H1 (cell line): ENCODE measurements at regions not wholly inside any gene's neighbourhood (a gene's known extent, or its start where the extent isn't known, plus 50 kb on each side); places are given as distances from the start of the nearest gene placed in this dataset.

Experiments
- BCL11A ChIP-seq, 2 experiments: IDR thresholded peaks; one replicate each; pipeline ENCODE4 v1.6.1; 2011; ENCODE audit warnings: low read depth in 2 of 2, low read length in 2 of 2, mild to moderate bottlenecking in 2 of 2
- CBX8 ChIP-seq: fragments of 300-800, 300-1000 bp; sonication (generic); IDR thresholded peaks from 2 replicates; pipeline ENCODE4 v1.7.1; 2016; ENCODE audit warnings: low read depth, low read length, borderline replicate concordance
- CEBPB ChIP-seq: IDR thresholded peaks from 2 replicates; pipeline ENCODE4 v1.6.1; 2012; ENCODE audit warnings: low read depth, low read length
- CTCF ChIP-seq, 3 experiments: IDR thresholded peaks; 1 replicate in 2 of 3; 2 replicates in 1 of 3; pipeline versions ENCODE4 v1.5.1 to v1.6.1; 2011; ENCODE audit warnings: low read length in 3 of 3, mild to moderate bottlenecking in 3 of 3, inconsistent platforms in 2 of 3, low read depth in 1 of 3, moderate library complexity in 1 of 3; ENCODE audit not compliant: insufficient read depth in 1 of 3; ENCODE audit errors: control extremely low read depth in 1 of 3
- EZH2 ChIP-seq: fragments of 200-600 bp; sonication (generic); IDR thresholded peaks from 2 replicates; pipeline ENCODE4 v1.7.1; 2012; ENCODE audit warnings: low read depth, mild to moderate bottlenecking, moderate library complexity, low read length, inconsistent platforms; ENCODE audit not compliant: severe bottlenecking
- KDM5A ChIP-seq: fragments of 200-600 bp; IDR thresholded peaks from 2 replicates; pipeline ENCODE4 v1.7.1; 2012; ENCODE audit warnings: mild to moderate bottlenecking, low read length, inconsistent platforms, mixed read lengths
- RNF2 ChIP-seq: fragments of 200-900, 300-1000 bp; sonication (generic); IDR thresholded peaks from 2 replicates; pipeline ENCODE4 v1.7.1; 2016; ENCODE audit warnings: borderline replicate concordance, low read depth, mild to moderate bottlenecking, antibody characterized with exemption, low read length; ENCODE audit not compliant: poor library complexity, severe bottlenecking; ENCODE audit errors: missing control alignments
- ZNF274 ChIP-seq: IDR thresholded peaks from 2 replicates; pipeline ENCODE4 v1.7.0; 2012; ENCODE audit warnings: low read length, borderline replicate concordance; ENCODE audit errors: extremely low read depth
- TF ChIP-seq, protein P1 (sequence below): fragments of 300-600 bp; sonication (generic); IDR thresholded peaks from 2 replicates; pipeline ENCODE4 v1.7.1; 2012; ENCODE audit warnings: low read length, moderate library complexity, mild to moderate bottlenecking, inconsistent platforms; ENCODE audit not compliant: insufficient replicate concordance

DNA sequence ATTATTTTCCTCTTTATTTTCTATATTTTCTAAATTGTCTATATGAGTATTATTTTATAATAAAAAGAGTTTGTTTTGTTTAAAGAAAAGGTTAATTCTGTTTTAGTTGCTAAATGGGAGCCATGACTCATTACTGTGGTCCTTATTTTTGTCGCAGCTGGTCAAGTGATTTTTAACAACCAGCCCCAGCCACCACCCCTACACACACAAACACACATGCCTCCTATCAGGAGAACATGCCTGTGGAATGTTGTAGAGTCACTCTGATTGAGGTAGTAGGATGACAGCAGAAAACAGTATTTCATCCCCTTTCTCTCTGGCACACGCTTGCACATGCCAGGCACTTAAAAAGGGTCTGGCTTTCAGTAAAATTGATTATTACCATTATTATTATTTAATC lies 68.6 kb upstream of the GDF10 start (continued):
- TF ChIP-seq, protein P1, sequence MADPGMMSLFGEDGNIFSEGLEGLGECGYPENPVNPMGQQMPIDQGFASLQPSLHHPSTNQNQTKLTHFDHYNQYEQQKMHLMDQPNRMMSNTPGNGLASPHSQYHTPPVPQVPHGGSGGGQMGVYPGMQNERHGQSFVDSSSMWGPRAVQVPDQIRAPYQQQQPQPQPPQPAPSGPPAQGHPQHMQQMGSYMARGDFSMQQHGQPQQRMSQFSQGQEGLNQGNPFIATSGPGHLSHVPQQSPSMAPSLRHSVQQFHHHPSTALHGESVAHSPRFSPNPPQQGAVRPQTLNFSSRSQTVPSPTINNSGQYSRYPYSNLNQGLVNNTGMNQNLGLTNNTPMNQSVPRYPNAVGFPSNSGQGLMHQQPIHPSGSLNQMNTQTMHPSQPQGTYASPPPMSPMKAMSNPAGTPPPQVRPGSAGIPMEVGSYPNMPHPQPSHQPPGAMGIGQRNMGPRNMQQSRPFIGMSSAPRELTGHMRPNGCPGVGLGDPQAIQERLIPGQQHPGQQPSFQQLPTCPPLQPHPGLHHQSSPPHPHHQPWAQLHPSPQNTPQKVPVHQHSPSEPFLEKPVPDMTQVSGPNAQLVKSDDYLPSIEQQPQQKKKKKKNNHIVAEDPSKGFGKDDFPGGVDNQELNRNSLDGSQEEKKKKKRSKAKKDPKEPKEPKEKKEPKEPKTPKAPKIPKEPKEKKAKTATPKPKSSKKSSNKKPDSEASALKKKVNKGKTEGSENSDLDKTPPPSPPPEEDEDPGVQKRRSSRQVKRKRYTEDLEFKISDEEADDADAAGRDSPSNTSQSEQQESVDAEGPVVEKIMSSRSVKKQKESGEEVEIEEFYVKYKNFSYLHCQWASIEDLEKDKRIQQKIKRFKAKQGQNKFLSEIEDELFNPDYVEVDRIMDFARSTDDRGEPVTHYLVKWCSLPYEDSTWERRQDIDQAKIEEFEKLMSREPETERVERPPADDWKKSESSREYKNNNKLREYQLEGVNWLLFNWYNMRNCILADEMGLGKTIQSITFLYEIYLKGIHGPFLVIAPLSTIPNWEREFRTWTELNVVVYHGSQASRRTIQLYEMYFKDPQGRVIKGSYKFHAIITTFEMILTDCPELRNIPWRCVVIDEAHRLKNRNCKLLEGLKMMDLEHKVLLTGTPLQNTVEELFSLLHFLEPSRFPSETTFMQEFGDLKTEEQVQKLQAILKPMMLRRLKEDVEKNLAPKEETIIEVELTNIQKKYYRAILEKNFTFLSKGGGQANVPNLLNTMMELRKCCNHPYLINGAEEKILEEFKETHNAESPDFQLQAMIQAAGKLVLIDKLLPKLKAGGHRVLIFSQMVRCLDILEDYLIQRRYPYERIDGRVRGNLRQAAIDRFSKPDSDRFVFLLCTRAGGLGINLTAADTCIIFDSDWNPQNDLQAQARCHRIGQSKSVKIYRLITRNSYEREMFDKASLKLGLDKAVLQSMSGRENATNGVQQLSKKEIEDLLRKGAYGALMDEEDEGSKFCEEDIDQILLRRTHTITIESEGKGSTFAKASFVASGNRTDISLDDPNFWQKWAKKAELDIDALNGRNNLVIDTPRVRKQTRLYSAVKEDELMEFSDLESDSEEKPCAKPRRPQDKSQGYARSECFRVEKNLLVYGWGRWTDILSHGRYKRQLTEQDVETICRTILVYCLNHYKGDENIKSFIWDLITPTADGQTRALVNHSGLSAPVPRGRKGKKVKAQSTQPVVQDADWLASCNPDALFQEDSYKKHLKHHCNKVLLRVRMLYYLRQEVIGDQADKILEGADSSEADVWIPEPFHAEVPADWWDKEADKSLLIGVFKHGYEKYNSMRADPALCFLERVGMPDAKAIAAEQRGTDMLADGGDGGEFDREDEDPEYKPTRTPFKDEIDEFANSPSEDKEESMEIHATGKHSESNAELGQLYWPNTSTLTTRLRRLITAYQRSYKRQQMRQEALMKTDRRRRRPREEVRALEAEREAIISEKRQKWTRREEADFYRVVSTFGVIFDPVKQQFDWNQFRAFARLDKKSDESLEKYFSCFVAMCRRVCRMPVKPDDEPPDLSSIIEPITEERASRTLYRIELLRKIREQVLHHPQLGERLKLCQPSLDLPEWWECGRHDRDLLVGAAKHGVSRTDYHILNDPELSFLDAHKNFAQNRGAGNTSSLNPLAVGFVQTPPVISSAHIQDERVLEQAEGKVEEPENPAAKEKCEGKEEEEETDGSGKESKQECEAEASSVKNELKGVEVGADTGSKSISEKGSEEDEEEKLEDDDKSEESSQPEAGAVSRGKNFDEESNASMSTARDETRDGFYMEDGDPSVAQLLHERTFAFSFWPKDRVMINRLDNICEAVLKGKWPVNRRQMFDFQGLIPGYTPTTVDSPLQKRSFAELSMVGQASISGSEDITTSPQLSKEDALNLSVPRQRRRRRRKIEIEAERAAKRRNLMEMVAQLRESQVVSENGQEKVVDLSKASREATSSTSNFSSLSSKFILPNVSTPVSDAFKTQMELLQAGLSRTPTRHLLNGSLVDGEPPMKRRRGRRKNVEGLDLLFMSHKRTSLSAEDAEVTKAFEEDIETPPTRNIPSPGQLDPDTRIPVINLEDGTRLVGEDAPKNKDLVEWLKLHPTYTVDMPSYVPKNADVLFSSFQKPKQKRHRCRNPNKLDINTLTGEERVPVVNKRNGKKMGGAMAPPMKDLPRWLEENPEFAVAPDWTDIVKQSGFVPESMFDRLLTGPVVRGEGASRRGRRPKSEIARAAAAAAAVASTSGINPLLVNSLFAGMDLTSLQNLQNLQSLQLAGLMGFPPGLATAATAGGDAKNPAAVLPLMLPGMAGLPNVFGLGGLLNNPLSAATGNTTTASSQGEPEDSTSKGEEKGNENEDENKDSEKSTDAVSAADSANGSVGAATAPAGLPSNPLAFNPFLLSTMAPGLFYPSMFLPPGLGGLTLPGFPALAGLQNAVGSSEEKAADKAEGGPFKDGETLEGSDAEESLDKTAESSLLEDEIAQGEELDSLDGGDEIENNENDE: no peak
- TF ChIP-seq EZH2 (no peak), CEBPB (no peak), CBX8 (no peak), RNF2 (no peak), ZNF274 (no peak), BCL11A (IDR thresholded peaks at IDR 0.05; ENCODE audit: low read depth in 2 of 2, low read length in 2 of 2) (no peak), KDM5A (no peak), CTCF (IDR thresholded peaks at IDR 0.05; ENCODE audit: control extremely low read depth in 1 of 3, insufficient read depth in 1 of 3, low read depth in 1 of 3, low read length in 3 of 3) (no peak)
